ENCODE measurements at regions not wholly inside any gene's neighbourhood (a gene's known extent, or its start where the extent isn't known, plus 50 kb on each side); places are given as distances from the start of the nearest gene placed in this dataset.

DNA sequence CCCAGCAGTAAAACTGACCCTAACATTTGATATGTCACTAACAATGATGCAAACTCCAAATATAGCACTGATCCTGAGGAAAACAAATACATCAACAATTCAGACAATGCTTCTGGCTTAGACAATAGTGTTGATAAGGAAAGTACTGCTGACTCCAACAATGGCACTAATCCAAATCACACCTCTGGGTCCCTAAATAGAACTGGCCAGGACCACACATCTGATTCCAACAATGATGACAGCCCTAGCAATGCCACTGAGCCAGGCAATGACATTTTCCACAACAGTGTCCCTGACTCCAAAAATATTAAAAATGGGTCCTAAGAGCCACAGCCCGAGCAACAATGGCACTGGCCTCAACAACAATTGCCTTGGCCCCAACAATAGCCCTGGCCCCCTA is 243.1 kb upstream of the APOOL start (continued):
- TF ChIP-seq KDM4A (IDR thresholded peaks at IDR 0.05; ENCODE audit: low read depth, low read length, severe bottlenecking) (no peak), CBX8 (IDR thresholded peaks at IDR 0.05; ENCODE audit: borderline replicate concordance, low read depth, low read length) (no peak), BRCA1 (IDR thresholded peaks at IDR 0.05; ENCODE audit: low read depth, low read length) (no peak)

Measured in H1 (cell line).